Stimulated activated CD4-positive, alpha-beta T cell treated with anti-CD3 and anti-CD28 coated beads, Interleukin-15, amount 100 ng/mL, for 24 hours (primary cell): ENCODE measurements at regions not wholly inside any gene's neighbourhood (a gene's known extent, or its start where the extent isn't known, plus 50 kb on each side); places are given as distances from the start of the nearest gene placed in this dataset.
"Not testable (repeated sequence)": the region's sequence is repeated elsewhere in the genome, so short reads cannot be mapped to it uniquely, and the experiment has no call there.

Source experiments
- DNase-seq: peaks from one replicate; pipeline ENCODE4 v3.0.0-alpha.2; 2020

DNA sequence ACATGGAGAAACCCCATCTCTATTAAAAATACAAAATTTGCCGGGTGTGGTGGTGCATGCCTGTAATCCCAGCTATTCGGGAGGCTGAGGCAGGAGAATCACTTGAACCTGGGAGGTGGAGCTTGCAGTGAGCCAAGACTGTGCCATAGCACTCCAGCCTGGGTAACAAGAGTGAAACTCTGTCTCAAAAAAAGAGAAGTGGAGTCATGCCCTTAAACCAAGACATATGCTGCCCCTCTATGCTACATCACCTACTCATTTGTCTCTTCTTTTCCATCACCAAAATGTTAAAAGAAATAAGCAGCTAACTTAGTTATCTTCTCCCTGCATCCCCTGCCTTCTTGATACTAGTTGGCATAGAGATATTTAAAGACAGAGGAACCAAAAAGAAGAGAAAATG is 63.4 kb upstream of the RBPJ start:
- DNase-seq, result not testable (repeated sequence)

- no peak for DNase-seq
Observed at GRCh38 chr4:26257850-26258249, 63.0 kb upstream of the RBPJ start.

DNA sequence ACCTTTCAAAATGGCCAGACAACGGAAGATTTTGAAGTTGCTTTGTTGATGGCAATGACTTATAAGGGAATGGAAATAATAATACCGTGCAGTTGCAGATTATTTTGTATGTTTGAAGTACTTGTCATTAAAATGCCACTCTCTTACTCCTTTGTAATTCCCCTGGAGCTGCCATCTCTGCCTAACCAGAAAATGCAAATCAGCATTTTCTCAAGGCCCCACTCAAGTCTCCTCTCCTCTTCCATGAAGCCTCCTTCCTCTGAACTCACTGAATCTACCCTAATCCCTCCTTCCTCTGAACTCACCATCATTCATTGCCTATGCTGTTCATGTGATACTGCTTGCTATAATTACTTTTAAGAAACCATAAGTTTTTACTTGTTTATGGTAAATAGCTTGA is 60.2 kb upstream of the RBPJ start:
- no peak for DNase-seq

GRCh38 chr4:26261405-26261804 is 59.4 kb upstream of the RBPJ start:
- DNase-seq, result no peak

GRCh38 chr4:26263165-26263564 is 57.6 kb upstream of the RBPJ start:
- DNase-seq, result no peak

- no peak for DNase-seq
Observed at GRCh38 chr4:26264109-26264508, 56.7 kb upstream of the RBPJ start.

DNA sequence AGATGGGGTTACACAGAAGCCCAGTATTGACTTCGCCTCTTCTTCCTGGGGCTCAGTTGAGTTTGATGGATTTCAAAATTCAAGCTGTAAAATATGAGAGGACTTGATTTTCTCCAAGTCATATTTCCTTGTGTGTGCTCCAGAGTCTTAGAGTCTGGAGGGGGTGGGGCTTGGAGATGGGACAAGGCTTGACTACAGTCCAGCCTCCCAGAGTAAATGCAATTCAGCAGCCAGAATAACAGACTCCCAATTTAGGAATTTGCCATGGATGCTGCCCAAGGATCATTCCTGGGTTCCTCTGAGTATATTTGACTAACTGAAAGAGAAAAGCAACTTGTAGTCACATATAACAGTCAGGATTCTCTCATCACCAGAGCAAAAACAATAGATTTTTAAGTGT is 53.7 kb upstream of the RBPJ start:
- no peak for DNase-seq

DNA sequence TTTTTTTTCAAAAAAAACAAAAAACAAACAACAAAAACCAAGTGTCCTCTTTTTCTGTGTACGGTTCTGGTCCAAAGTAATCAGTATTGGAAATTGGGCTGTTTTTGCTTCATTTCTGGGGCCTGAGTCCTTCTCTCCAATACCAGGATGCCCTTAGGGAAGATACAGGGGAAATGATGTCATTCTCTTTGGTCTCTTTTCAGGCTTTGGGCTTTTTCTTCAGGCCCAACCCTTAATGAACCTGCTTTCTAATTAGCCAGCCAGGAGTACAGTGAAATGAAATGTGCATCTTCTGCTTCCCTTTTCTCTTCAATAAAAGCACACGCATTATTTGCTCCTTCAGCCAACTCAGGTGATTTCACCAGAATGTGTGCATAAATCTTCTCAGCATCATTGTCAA is 52.6 kb upstream of the RBPJ start:
- no peak for DNase-seq

GRCh38 chr4:26269038-26269437 is 51.8 kb upstream of the RBPJ start:
- no peak for DNase-seq
